GM12878 (cell line): ENCODE measurements at regions not wholly inside any gene's neighbourhood (a gene's known extent, or its start where the extent isn't known, plus 50 kb on each side); places are given as distances from the start of the nearest gene placed in this dataset.

Experiments
- CBX5 ChIP-seq: sonication (generic); IDR thresholded peaks from 2 replicates; pipeline ENCODE4 v1.6.1; 2016; ENCODE audit warnings: low read depth, moderate library complexity, mild to moderate bottlenecking, inconsistent platforms
- KDM1A ChIP-seq: fragments of 200-600 bp; sonication (generic); IDR thresholded peaks from 2 replicates; pipeline ENCODE4 v1.6.1; 2016; ENCODE audit warnings: borderline replicate concordance
- MXI1 ChIP-seq: fragments of 150-350 bp; IDR thresholded peaks from 2 replicates; pipeline ENCODE4 v1.6.1; 2011; ENCODE audit warnings: low read depth, mild to moderate bottlenecking, inconsistent platforms, low read length, improper control_type of control experiment
- MYB ChIP-seq: fragments of 150-350 bp; IDR thresholded peaks from 2 replicates; pipeline ENCODE4 v1.6.1; 2014; ENCODE audit warnings: mild to moderate bottlenecking, low read depth, low read length, borderline replicate concordance
- POLR2AphosphoS5 ChIP-seq: IDR thresholded peaks from 2 replicates; pipeline ENCODE4 v1.6.1; 2011; ENCODE audit warnings: mild to moderate bottlenecking, low read length, inconsistent platforms
- RAD21 ChIP-seq: IDR thresholded peaks from 2 replicates; pipeline ENCODE4 v1.6.1; 2011; ENCODE audit warnings: mild to moderate bottlenecking, low read depth, low read length, moderate library complexity; ENCODE audit not compliant: insufficient read depth
- RELB ChIP-seq: fragments of 450-650 bp; IDR thresholded peaks from 2 replicates; pipeline ENCODE4 v1.6.1; 2017; ENCODE audit warnings: low read depth, mild to moderate bottlenecking, moderate library complexity
- SIN3A ChIP-seq: IDR thresholded peaks from 2 replicates; pipeline ENCODE4 v1.6.1; 2012; ENCODE audit warnings: low read depth, low read length, improper control_type of control experiment
- TCF7 ChIP-seq: IDR thresholded peaks from 2 replicates; pipeline ENCODE4 v1.6.1; 2014; ENCODE audit warnings: antibody characterized with exemption, borderline replicate concordance
- USF1 ChIP-seq: IDR thresholded peaks from 2 replicates; pipeline ENCODE4 v1.6.1; 2011; ENCODE audit warnings: borderline replicate concordance, low read depth, mild to moderate bottlenecking, moderate library complexity, mixed read lengths, low read length; ENCODE audit not compliant: insufficient read depth; ENCODE audit errors: extremely low read length
- ZZZ3 ChIP-seq: IDR thresholded peaks from 2 replicates; pipeline ENCODE4 v1.6.1; 2011; ENCODE audit warnings: low read depth; ENCODE audit not compliant: control insufficient read depth, insufficient read length
- TF ChIP-seq, protein P1 (sequence below), 3 experiments: IDR thresholded peaks in 2 of 3; conservative IDR thresholded peaks in 1 of 3; 2 replicates each; pipeline ENCODE4 v1.5.1; 2011; ENCODE audit warnings: low read depth in 3 of 3, low read length in 3 of 3, mild to moderate bottlenecking in 3 of 3, control low read depth in 2 of 3, moderate library complexity in 2 of 3, inconsistent platforms in 1 of 3, mixed read lengths in 1 of 3; ENCODE audit not compliant: control insufficient read depth in 2 of 3, insufficient read depth in 1 of 3; ENCODE audit errors: extremely low read depth in 1 of 3

- no peak for TF ChIP-seq MXI1
- no peak for TF ChIP-seq KDM1A
- no peak for TF ChIP-seq ZZZ3
- TF ChIP-seq SIN3A: no peak
- TF ChIP-seq USF1: no peak
- no peak for TF ChIP-seq MYB
- TF ChIP-seq POLR2AphosphoS5: no peak
- TF ChIP-seq, protein P1, sequence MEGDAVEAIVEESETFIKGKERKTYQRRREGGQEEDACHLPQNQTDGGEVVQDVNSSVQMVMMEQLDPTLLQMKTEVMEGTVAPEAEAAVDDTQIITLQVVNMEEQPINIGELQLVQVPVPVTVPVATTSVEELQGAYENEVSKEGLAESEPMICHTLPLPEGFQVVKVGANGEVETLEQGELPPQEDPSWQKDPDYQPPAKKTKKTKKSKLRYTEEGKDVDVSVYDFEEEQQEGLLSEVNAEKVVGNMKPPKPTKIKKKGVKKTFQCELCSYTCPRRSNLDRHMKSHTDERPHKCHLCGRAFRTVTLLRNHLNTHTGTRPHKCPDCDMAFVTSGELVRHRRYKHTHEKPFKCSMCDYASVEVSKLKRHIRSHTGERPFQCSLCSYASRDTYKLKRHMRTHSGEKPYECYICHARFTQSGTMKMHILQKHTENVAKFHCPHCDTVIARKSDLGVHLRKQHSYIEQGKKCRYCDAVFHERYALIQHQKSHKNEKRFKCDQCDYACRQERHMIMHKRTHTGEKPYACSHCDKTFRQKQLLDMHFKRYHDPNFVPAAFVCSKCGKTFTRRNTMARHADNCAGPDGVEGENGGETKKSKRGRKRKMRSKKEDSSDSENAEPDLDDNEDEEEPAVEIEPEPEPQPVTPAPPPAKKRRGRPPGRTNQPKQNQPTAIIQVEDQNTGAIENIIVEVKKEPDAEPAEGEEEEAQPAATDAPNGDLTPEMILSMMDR (IDR thresholded peaks at IDR 0.05 in 2 of 3, conservative IDR thresholded peaks at IDR 0.05 in 1 of 3; ENCODE audit: control insufficient read depth in 2 of 3, extremely low read depth in 1 of 3, insufficient read depth in 1 of 3, low read depth in 3 of 3, low read length in 3 of 3): no peak
- TF ChIP-seq RELB: no peak
- TF ChIP-seq CBX5: no peak
- TF ChIP-seq RAD21: no peak
- TF ChIP-seq TCF7: no peak
Measured at GRCh38 chr4:189784651-189785050, 156.0 kb upstream of the FRG1 start.
